ENCODE measurements at regions not wholly inside any gene's neighbourhood (a gene's known extent, or its start where the extent isn't known, plus 50 kb on each side); places are given as distances from the start of the nearest gene placed in this dataset.

DNA sequence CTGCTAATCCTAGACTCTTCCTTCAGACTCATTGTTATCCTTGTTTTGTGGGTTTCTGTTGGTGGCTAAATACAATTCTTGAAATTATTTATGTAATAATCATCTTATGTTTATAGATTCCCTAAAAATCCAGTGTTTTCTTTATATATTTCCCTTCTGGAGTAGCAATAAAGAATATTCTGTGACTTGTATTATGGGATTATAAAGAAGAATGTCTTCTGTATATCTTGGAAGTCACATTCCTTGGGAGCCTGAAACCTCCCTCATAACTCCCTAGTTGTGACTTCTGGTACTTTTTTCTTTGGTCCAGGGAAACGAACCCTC, 356.1 kb downstream of the TMEM167A start:
- Histone ChIP-seq H3K23ac (ENCODE audit: insufficient read length) (no peak overlapping the region), H3K27me3 (replicated peaks in 1 of 4; ENCODE audit: control insufficient read depth in 3 of 4, extremely low read depth in 1 of 4, insufficient read depth in 3 of 4, low read length in 3 of 4) (no peaks in the 10 kb centered on the region), H4K91ac (replicated peaks; ENCODE audit: insufficient read length, low read length) (no peak overlapping the region), H2AK5ac (ENCODE audit: low read depth, low read length) (no peak overlapping the region), H3K4ac (replicated peaks; ENCODE audit: insufficient read length, low read depth, low read length) (no peak overlapping the region), H3K9me3 (ENCODE audit: insufficient read depth in 2 of 2, low read depth in 1 of 2, low read length in 1 of 2) (no peaks in the 10 kb centered on the region), H3K36me3 (ENCODE audit: control insufficient read depth in 2 of 4, insufficient read depth in 4 of 4, low read length in 3 of 4) (no peaks in the 10 kb centered on the region), H3K56ac (replicated peaks; ENCODE audit: insufficient read length, low read depth, low read length) (no peak overlapping the region), H4K8ac (ENCODE audit: extremely low read depth, insufficient read depth, low read length) (no peak overlapping the region), H3K4me2 (ENCODE audit: insufficient read depth in 1 of 2, low read depth in 2 of 2, low read length in 2 of 2) (no peak overlapping the region), H2BK12ac (ENCODE audit: low read depth, low read length) (no peak overlapping the region), H3K14ac (ENCODE audit: insufficient read length) (no peak overlapping the region), H3K27ac (ENCODE audit: low read depth, low read length) (no peak overlapping the region), H3K23me2 (ENCODE audit: low read depth, low read length) (no peaks in the 10 kb centered on the region), H3K4me1 (replicated peaks in 1 of 4; ENCODE audit: control insufficient read depth in 3 of 4, insufficient read depth in 4 of 4, low read length in 3 of 4) (no peaks in the 10 kb centered on the region; a peak in 1 of 7 replicates), H2AFZ (ENCODE audit: low read length) (peak overlapping the region; percentile 84; the same call in 1 of the 2 replicates), H3K9ac (replicated peaks in 1 of 4; ENCODE audit: extremely low read depth in 1 of 4, low read depth in 3 of 4, low read length in 3 of 4) (no peak overlapping the region), H3K4me3 (ENCODE audit: extremely low read depth in 1 of 4, insufficient read depth in 2 of 4, low read depth in 3 of 4, low read length in 4 of 4) (no peak overlapping the region), H2BK20ac (ENCODE audit: low read length) (no peak overlapping the region), H2BK120ac (replicated peaks; ENCODE audit: low read depth, low read length) (no peak overlapping the region), H3K79me2 (ENCODE audit: control insufficient read depth in 1 of 2, insufficient read depth in 2 of 2, low read length in 2 of 2) (no peaks in the 10 kb centered on the region), H4K20me1 (replicated peaks in 1 of 2; ENCODE audit: control insufficient read depth in 1 of 2, insufficient read depth in 2 of 2, low read length in 2 of 2) (no peaks in the 10 kb centered on the region), H3K79me1 (ENCODE audit: low read depth, low read length) (no peaks in the 10 kb centered on the region), H4K5ac (ENCODE audit: insufficient read length, low read depth, low read length) (no peak overlapping the region), H2BK5ac (ENCODE audit: low read depth, low read length) (no peak overlapping the region), H3K18ac (ENCODE audit: extremely low read depth, low read length) (no peak overlapping the region), H2BK15ac (ENCODE audit: low read length) (no peak overlapping the region)
- POLR2A ChIA-PET (ENCODE audit: partially characterized antibody): no interaction called here
- CTCF ChIA-PET (ENCODE audit: partially characterized antibody): interaction anchor here (1.2 kb wide), 1 partner anchor 44 kb away, joined by 3 read pairs; no protein-coding TSS in a partner anchor
- DNase-seq (ENCODE audit: low read depth in 1 of 2, low spot score in 2 of 2) (no peak), FAIRE-seq (no peak)
- TF ChIP-seq CEBPB (IDR thresholded peaks at IDR 0.05; ENCODE audit: low read depth, low read length): no peak
- no peak for TF ChIP-seq BRCA1 (IDR thresholded peaks at IDR 0.05; ENCODE audit: low read depth, low read length)
- no peak for TF ChIP-seq RXRA (IDR thresholded peaks at IDR 0.05; ENCODE audit: insufficient read depth, low read depth, low read length)
- TF ChIP-seq HDAC6 (IDR thresholded peaks at IDR 0.05; ENCODE audit: low read depth, low read length): no peak
- no peak for TF ChIP-seq RFX5 (IDR thresholded peaks at IDR 0.05; ENCODE audit: borderline replicate concordance, low read depth, low read length)
- TF ChIP-seq RAD21 (IDR thresholded peaks at IDR 0.05 in 1 of 2, conservative IDR thresholded peaks at IDR 0.05 in 1 of 2; ENCODE audit: low read depth in 2 of 2, low read length in 2 of 2): no peak
- no peak for TF ChIP-seq SRF (IDR thresholded peaks at IDR 0.05; ENCODE audit: low read depth, low read length)
- TF ChIP-seq SAP30 (IDR thresholded peaks at IDR 0.05; ENCODE audit: insufficient read depth, insufficient replicate concordance, low read length): no peak
- TF ChIP-seq, protein P1, sequence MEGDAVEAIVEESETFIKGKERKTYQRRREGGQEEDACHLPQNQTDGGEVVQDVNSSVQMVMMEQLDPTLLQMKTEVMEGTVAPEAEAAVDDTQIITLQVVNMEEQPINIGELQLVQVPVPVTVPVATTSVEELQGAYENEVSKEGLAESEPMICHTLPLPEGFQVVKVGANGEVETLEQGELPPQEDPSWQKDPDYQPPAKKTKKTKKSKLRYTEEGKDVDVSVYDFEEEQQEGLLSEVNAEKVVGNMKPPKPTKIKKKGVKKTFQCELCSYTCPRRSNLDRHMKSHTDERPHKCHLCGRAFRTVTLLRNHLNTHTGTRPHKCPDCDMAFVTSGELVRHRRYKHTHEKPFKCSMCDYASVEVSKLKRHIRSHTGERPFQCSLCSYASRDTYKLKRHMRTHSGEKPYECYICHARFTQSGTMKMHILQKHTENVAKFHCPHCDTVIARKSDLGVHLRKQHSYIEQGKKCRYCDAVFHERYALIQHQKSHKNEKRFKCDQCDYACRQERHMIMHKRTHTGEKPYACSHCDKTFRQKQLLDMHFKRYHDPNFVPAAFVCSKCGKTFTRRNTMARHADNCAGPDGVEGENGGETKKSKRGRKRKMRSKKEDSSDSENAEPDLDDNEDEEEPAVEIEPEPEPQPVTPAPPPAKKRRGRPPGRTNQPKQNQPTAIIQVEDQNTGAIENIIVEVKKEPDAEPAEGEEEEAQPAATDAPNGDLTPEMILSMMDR (IDR thresholded peaks at IDR 0.05; ENCODE audit: control extremely low read depth in 1 of 3, insufficient read depth in 1 of 3, low read depth in 1 of 3, low read length in 3 of 3): no peak
- TF ChIP-seq POLR2A (IDR thresholded peaks at IDR 0.05; ENCODE audit: control extremely low read depth in 1 of 2, low read depth in 2 of 2, low read length in 2 of 2): no peak
- TF ChIP-seq, protein P2, sequence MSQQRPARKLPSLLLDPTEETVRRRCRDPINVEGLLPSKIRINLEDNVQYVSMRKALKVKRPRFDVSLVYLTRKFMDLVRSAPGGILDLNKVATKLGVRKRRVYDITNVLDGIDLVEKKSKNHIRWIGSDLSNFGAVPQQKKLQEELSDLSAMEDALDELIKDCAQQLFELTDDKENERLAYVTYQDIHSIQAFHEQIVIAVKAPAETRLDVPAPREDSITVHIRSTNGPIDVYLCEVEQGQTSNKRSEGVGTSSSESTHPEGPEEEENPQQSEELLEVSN (IDR thresholded peaks at IDR 0.05): no peak
- no peak for TF ChIP-seq POLR2AphosphoS5 (IDR thresholded peaks at IDR 0.05; ENCODE audit: low read depth, low read length)
- TF ChIP-seq CHD2 (IDR thresholded peaks at IDR 0.05; ENCODE audit: low read length): no peak
- WGBS, 2 experiments (ENCODE audit: extremely low coverage in 1 of 2, insufficient coverage in 1 of 2, insufficient read length in 1 of 2, insufficient replicate concordance in 2 of 2, low coverage in 1 of 2, low lambda C conversion rate in 2 of 2, missing lambda C conversion rate in 1 of 2): 95% methylated on average over 1 of the region's 1 CpG; no CpG with 5 or more reads in 1 of the 2 experiments

Measured in H1 (cell line).